IMR-90 (cell line): ENCODE measurements at regions not wholly inside any gene's neighbourhood (a gene's known extent, or its start where the extent isn't known, plus 50 kb on each side); places are given as distances from the start of the nearest gene placed in this dataset.
A peak's percentile ranks its signal among the peaks of the same experiment; 100 is the strongest.

Experiments used
- ATAC-seq: fragments of 200-7000 bp; cut with Tn5 transposase; 2 replicates; pipeline ENCODE4 v1.9.1; 2020; ENCODE audit warnings: low read depth, mild to moderate bottlenecking, moderate library complexity
- BruUV-seq: library from RNA; stranded (reverse); fragments of 400-500 nt; replicated peaks from 2 replicates; lab custom pipeline; 2021; lab: Mats Ljungman, UMichigan
- CTCF ChIA-PET: fragments of 300-600 bp; formaldehyde crosslinking; extraction: SDS; loops from one replicate; lab custom pipeline; 2021; ENCODE audit warnings: antibody characterized with exemption; lab: Yijun Ruan, JAX
- POLR2A ChIA-PET: fragments of 300-600 bp; sonication (Branson Sonifier 250); formaldehyde crosslinking; loops from one replicate; lab custom pipeline; 2022; ENCODE audit warnings: antibody characterized with exemption; ENCODE audit not compliant: unreplicated experiment; lab: Charles Lee
- DNase-seq: peaks from one replicate; pipeline ENCODE4 v3.0.0; 2013
- H2AFZ ChIP-seq: replicated peaks from 2 replicates; pipeline ENCODE3; 2013; ENCODE audit warnings: low read length, mild to moderate bottlenecking; ENCODE audit not compliant: poor library complexity
- H2AK5ac ChIP-seq: 2 replicates; pipeline ENCODE4 v1.6.1; 2013; ENCODE audit warnings: low read depth, low read length, inconsistent platforms
- H2AK9ac ChIP-seq: replicated peaks from 2 replicates; pipeline ENCODE3; 2013; ENCODE audit warnings: mild to moderate bottlenecking, low read depth, low read length, moderate library complexity; ENCODE audit not compliant: poor library complexity
- H2BK120ac ChIP-seq: 2 replicates; pipeline ENCODE4 v1.6.1; 2013; ENCODE audit warnings: low read depth, low read length, inconsistent platforms
- H2BK15ac ChIP-seq: 3 replicates; pipeline ENCODE4 v1.6.1; 2013; ENCODE audit warnings: low read depth, low read length, inconsistent platforms
- H2BK20ac ChIP-seq: 2 replicates; pipeline ENCODE4 v1.6.1; 2013; ENCODE audit warnings: low read depth, mild to moderate bottlenecking, inconsistent platforms, low read length, moderate library complexity
- H2BK5ac ChIP-seq: 2 replicates; pipeline ENCODE4 v1.6.1; 2013; ENCODE audit warnings: mild to moderate bottlenecking, low read depth, low read length, inconsistent platforms; ENCODE audit not compliant: poor library complexity, severe bottlenecking
- H3K14ac ChIP-seq: replicated peaks from 2 replicates; pipeline ENCODE4 v1.6.1; 2013; ENCODE audit warnings: low read depth, low read length, inconsistent platforms
- H3K18ac ChIP-seq: 2 replicates; pipeline ENCODE4 v1.6.1; 2013; ENCODE audit warnings: low read depth, low read length, control low read depth
- H3K23ac ChIP-seq: 2 replicates; pipeline ENCODE4 v1.6.1; 2013; ENCODE audit warnings: low read depth, low read length, inconsistent platforms
- H3K27ac ChIP-seq: 2 replicates; pipeline ENCODE4 v1.5.1; 2013; ENCODE audit warnings: mild to moderate bottlenecking, control low read depth, low read length; ENCODE audit not compliant: insufficient read depth
- H3K27me3 ChIP-seq: 2 replicates; pipeline ENCODE4 v1.6.1; 2013; ENCODE audit warnings: low read length; ENCODE audit not compliant: control insufficient read depth, insufficient read depth
- H3K36me3 ChIP-seq: 2 replicates; pipeline ENCODE4 v1.6.1; 2013; ENCODE audit warnings: low read length, mixed read lengths; ENCODE audit not compliant: control insufficient read depth, insufficient read depth
- H3K4ac ChIP-seq: 2 replicates; pipeline ENCODE4 v1.6.1; 2013; ENCODE audit warnings: low read depth, low read length, inconsistent platforms
- H3K4me1 ChIP-seq: 2 replicates; pipeline ENCODE4 v1.6.1; 2013; ENCODE audit warnings: low read length, mixed read lengths; ENCODE audit not compliant: control insufficient read depth, insufficient read depth
- H3K4me2 ChIP-seq: 2 replicates; pipeline ENCODE4 v1.6.1; 2013; ENCODE audit warnings: low read depth, mild to moderate bottlenecking, control low read depth, low read length, moderate library complexity
- H3K4me3 ChIP-seq: 2 replicates; pipeline ENCODE4 v1.5.1; 2013; ENCODE audit warnings: low read depth, mild to moderate bottlenecking, control low read depth, low read length, moderate library complexity; ENCODE audit not compliant: insufficient read depth
- H3K56ac ChIP-seq: 2 replicates; pipeline ENCODE4 v1.6.1; 2013; ENCODE audit warnings: low read length, inconsistent platforms; ENCODE audit not compliant: insufficient read depth; ENCODE audit errors: extremely low read depth
- H3K79me1 ChIP-seq, 2 experiments: 2 replicates each; pipeline ENCODE4 v1.6.1; 2013; ENCODE audit warnings: low read length in 2 of 2, inconsistent platforms in 1 of 2, low read depth in 1 of 2
- H3K9ac ChIP-seq: 2 replicates; pipeline ENCODE4 v1.6.1; 2013; ENCODE audit warnings: low read depth, low read length, control low read depth
- H3K9me1 ChIP-seq: 2 replicates; pipeline ENCODE4 v1.6.1; 2013; ENCODE audit warnings: low read length, inconsistent platforms; ENCODE audit not compliant: insufficient read depth
- H3K9me3 ChIP-seq: 2 replicates; pipeline ENCODE4 v1.6.1; 2013; ENCODE audit warnings: low read length; ENCODE audit not compliant: control insufficient read depth, insufficient read depth
- H4K20me1 ChIP-seq: 2 replicates; pipeline ENCODE4 v1.6.1; 2013; ENCODE audit warnings: low read length, inconsistent platforms; ENCODE audit not compliant: insufficient read depth
- H4K5ac ChIP-seq: 2 replicates; pipeline ENCODE4 v1.6.1; 2013; ENCODE audit warnings: mild to moderate bottlenecking, low read depth, low read length, control low read depth
- H4K8ac ChIP-seq, 2 experiments: 2 replicates each; pipeline ENCODE4 v1.6.1; 2013; ENCODE audit warnings: low read depth in 2 of 2, low read length in 2 of 2, control low read depth in 1 of 2, inconsistent platforms in 1 of 2
- H4K91ac ChIP-seq: 2 replicates; pipeline ENCODE4 v1.6.1; 2013; ENCODE audit warnings: low read depth, low read length, inconsistent platforms; ENCODE audit not compliant: insufficient read depth
- RAD21 ChIP-seq: IDR thresholded peaks from 2 replicates; pipeline ENCODE4 v1.6.1; 2012; ENCODE audit warnings: low read length, improper control_type of control experiment
- SMC3 ChIP-seq: fragments of 150-350 bp; IDR thresholded peaks from 2 replicates; pipeline ENCODE4 v1.6.1; 2016; ENCODE audit warnings: low read depth, mild to moderate bottlenecking, antibody characterized with exemption, low read length, moderate library complexity
- WGBS, 2 experiments: methylation state at CpG; one replicate each; pipeline versions ENCODE4 v1.1.5 to v1.1.7; 2013; ENCODE audit warnings: missing lambda C conversion rate in 2 of 2; ENCODE audit not compliant: insufficient read length in 1 of 2; ENCODE audit errors: extremely low coverage in 2 of 2; 5-methylcytosine and 5-hydroxymethylcytosine counted together
- dilution Hi-C: fragments of 300-500 bp; cut with HindIII; formaldehyde crosslinking; loops from one replicate; pipeline ENCODE4 v1.14.3; 2018; ENCODE audit warnings: low sequenced_read_pairs; ENCODE audit not compliant: unreplicated experiment
- in situ Hi-C: fragments of 300-500 bp; cut with MboI; formaldehyde crosslinking; loops from 3 replicates; pipeline ENCODE4 v1.14.3; 2019; ENCODE audit warnings: low sequenced_read_pairs, inconsistent platforms, mixed read lengths
- intact Hi-C: fragments of 100-400 bp; cut with micrococcal nuclease; formaldehyde crosslinking; loops from 2 replicates; pipeline ENCODE4 v1.10.0; 2022
- TF ChIP-seq, protein P1 (sequence below): fragments of 150-350 bp; IDR thresholded peaks from 2 replicates; pipeline ENCODE4 v1.6.1; 2017; ENCODE audit warnings: mild to moderate bottlenecking, antibody characterized with exemption, low read length, low read depth
- TF ChIP-seq, protein P2 (sequence below): conservative IDR thresholded peaks from 2 replicates; pipeline ENCODE4 v1.5.1; 2012; ENCODE audit warnings: mild to moderate bottlenecking, low read depth, low read length, improper control_type of control experiment

DNA sequence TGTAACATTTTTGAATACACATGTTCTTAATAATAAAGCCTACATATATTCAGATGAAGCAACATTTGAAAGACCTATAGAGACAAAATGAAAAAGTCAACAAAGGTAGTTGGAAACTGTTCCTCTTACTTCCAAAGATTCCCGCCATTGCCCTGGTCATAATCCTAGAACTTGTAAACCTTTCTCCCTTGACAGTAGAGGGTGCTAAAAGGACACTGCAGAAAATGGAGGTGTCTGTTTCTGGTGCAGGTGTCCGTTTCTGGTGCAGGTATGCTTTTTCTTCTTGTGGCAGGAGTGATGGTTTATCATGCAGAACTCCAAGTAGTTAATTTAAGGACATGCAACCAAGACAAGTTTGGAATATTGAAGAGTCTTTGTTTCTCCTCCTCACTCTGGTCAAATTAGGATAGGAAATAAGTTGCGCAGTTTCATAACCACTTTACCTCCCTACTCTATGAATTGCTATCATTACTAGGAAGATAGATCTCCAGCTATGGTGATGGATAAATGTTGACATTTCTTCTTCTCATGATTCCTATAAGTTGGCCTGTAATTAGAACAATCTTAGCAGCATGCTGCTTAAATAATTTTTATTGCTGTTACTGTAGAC lies 56.0 kb upstream of the FAM174A start:
- DNase-seq (peak; percentile 7), ATAC-seq (no peak)
- dilution Hi-C loops (no loop called here), in situ Hi-C loops (no loop called here), intact Hi-C loops (loop anchor here (2.0 kb wide), 1 partner anchor 910 kb away; no protein-coding TSS in a partner anchor)
- WGBS, 2 experiments, result no CpG with 5 or more reads among the region's 3 CpGs
- Histone ChIP-seq H4K8ac (no peak overlapping the region), H3K4me3 (no peak overlapping the region), H3K9me1 (no peaks in the 10 kb centered on the region), H2AK9ac (no peak overlapping the region), H3K23ac (no peak overlapping the region), H2AFZ (no peak overlapping the region), H3K4me2 (no peak overlapping the region), H3K27me3 (no peaks in the 10 kb centered on the region), H3K9me3 (no peaks in the 10 kb centered on the region), H3K4ac (no peak overlapping the region), H2BK5ac (no peak overlapping the region), H3K14ac (no peak overlapping the region), H2BK120ac (no peak overlapping the region), H2BK20ac (no peak overlapping the region), H4K20me1 (no peaks in the 10 kb centered on the region), H3K18ac (no peak overlapping the region), H2AK5ac (no peak overlapping the region), H3K27ac (no peak overlapping the region), H3K36me3 (no peaks in the 10 kb centered on the region), H2BK15ac (no peak overlapping the region), H4K91ac (no peak overlapping the region), H3K4me1 (no peaks in the 10 kb centered on the region), H4K5ac (no peak overlapping the region), H3K79me1 (no peaks in the 10 kb centered on the region), H3K56ac (no peak overlapping the region), H3K9ac (no peak overlapping the region)
- no TSS peak for BruUV-seq
- ChIA-PET CTCF (interaction anchor here (0.7 kb wide), 1 partner anchor 914 kb away, joined by 3 read pairs; no protein-coding TSS in a partner anchor), POLR2A (no interaction called here)
- TF ChIP-seq, protein P1, sequence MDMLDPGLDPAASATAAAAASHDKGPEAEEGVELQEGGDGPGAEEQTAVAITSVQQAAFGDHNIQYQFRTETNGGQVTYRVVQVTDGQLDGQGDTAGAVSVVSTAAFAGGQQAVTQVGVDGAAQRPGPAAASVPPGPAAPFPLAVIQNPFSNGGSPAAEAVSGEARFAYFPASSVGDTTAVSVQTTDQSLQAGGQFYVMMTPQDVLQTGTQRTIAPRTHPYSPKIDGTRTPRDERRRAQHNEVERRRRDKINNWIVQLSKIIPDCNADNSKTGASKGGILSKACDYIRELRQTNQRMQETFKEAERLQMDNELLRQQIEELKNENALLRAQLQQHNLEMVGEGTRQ, result no peak
- TF ChIP-seq SMC3, result 0 out of 2 replicates have a peak, but pooled peaks have one; percentile 28
- peak; percentile 54 for TF ChIP-seq RAD21
- TF ChIP-seq, protein P2, sequence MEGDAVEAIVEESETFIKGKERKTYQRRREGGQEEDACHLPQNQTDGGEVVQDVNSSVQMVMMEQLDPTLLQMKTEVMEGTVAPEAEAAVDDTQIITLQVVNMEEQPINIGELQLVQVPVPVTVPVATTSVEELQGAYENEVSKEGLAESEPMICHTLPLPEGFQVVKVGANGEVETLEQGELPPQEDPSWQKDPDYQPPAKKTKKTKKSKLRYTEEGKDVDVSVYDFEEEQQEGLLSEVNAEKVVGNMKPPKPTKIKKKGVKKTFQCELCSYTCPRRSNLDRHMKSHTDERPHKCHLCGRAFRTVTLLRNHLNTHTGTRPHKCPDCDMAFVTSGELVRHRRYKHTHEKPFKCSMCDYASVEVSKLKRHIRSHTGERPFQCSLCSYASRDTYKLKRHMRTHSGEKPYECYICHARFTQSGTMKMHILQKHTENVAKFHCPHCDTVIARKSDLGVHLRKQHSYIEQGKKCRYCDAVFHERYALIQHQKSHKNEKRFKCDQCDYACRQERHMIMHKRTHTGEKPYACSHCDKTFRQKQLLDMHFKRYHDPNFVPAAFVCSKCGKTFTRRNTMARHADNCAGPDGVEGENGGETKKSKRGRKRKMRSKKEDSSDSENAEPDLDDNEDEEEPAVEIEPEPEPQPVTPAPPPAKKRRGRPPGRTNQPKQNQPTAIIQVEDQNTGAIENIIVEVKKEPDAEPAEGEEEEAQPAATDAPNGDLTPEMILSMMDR, result peak; percentile 42
